Erythroblast (primary cell): ENCODE measurements at regions not wholly inside any gene's neighbourhood (a gene's known extent, or its start where the extent isn't known, plus 50 kb on each side); places are given as distances from the start of the nearest gene placed in this dataset.

Source experiments
- GATA1 ChIP-seq: IDR thresholded peaks from 2 replicates; pipeline ENCODE4 v1.6.1; 2011; ENCODE audit warnings: low read depth, mild to moderate bottlenecking, control low read depth, low read length, moderate library complexity
- POLR2A ChIP-seq: IDR thresholded peaks from 2 replicates; pipeline ENCODE4 v1.6.1; 2011; ENCODE audit warnings: mild to moderate bottlenecking, low read length

GRCh38 chr20:61042506-61043385 is 209.3 kb upstream of the CDH4 start:
- TF ChIP-seq POLR2A (no peak), GATA1 (no peak)
